Rectal smooth muscle tissue (tissue), 1 donor: ENCODE measurements at regions not wholly inside any gene's neighbourhood (a gene's known extent, or its start where the extent isn't known, plus 50 kb on each side); places are given as distances from the start of the nearest gene placed in this dataset.
"Not testable (repeated sequence)": the region's sequence is repeated elsewhere in the genome, so short reads cannot be mapped to it uniquely, and the experiment has no call there.

Source experiments
- H3K27ac ChIP-seq: one replicate; pipeline ENCODE4 v1.7.0; 2013; ENCODE audit warnings: low read depth, low read length, inconsistent platforms
- H3K27me3 ChIP-seq: one replicate; pipeline ENCODE4 v1.7.0; 2013; ENCODE audit warnings: low read length; ENCODE audit not compliant: control insufficient read depth, insufficient read depth
- H3K36me3 ChIP-seq: one replicate; pipeline ENCODE4 v1.7.0; 2013; ENCODE audit warnings: low read length; ENCODE audit not compliant: control insufficient read depth, insufficient read depth
- H3K4me1 ChIP-seq: one replicate; pipeline ENCODE4 v1.7.0; 2013; ENCODE audit warnings: low read length; ENCODE audit not compliant: control insufficient read depth, insufficient read depth
- H3K4me3 ChIP-seq: one replicate; pipeline ENCODE4 v1.7.0; 2013; ENCODE audit warnings: low read length
- H3K9ac ChIP-seq: one replicate; pipeline ENCODE4 v1.7.0; 2013; ENCODE audit warnings: low read length

DNA sequence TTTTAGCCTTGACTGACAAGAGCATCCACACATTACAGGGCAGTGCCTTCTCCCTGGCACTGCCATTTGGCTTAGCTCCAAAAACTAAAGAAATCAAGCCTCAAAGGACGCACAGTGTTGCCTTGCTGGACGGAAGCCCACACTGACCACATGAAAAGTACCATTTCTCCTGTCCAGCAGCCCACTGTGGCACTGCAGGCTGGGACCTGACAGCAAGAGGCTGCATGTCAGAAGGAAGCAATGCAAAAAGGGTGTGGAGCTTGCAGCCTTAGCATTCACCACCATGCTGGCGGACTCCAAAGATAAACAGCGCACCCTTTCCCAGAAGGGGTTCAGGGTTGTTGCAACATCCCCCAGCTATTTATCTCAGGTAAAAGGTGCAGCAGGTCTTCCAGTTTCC lies 109.3 kb upstream of the BMAL1 start:
- Histone ChIP-seq H3K27ac (no peak overlapping the region), H3K9ac (no peak overlapping the region), H3K27me3 (no peaks in the 10 kb centered on the region), H3K36me3 (no peaks in the 10 kb centered on the region), H3K4me1 (no peaks in the 10 kb centered on the region), H3K4me3 (no peak overlapping the region)

GRCh38 chr11:13169709-13170108 lies 107.9 kb upstream of the BMAL1 start:
- no peak overlapping the region for H3K9ac ChIP-seq
- H3K27me3 ChIP-seq: no peaks in the 10 kb centered on the region
- H3K36me3 ChIP-seq: no peaks in the 10 kb centered on the region
- H3K4me3 ChIP-seq: no peak overlapping the region
- no peaks in the 10 kb centered on the region for H3K4me1 ChIP-seq
- H3K27ac ChIP-seq: no peak overlapping the region

- H3K4me3 ChIP-seq: no peak overlapping the region
- no peaks in the 10 kb centered on the region for H3K27me3 ChIP-seq
- no peaks in the 10 kb centered on the region for H3K36me3 ChIP-seq
- no peak overlapping the region for H3K9ac ChIP-seq
- H3K4me1 ChIP-seq: no peaks in the 10 kb centered on the region
- no peak overlapping the region for H3K27ac ChIP-seq
Measured at GRCh38 chr11:13174090-13174489, 103.5 kb upstream of the BMAL1 start.

DNA sequence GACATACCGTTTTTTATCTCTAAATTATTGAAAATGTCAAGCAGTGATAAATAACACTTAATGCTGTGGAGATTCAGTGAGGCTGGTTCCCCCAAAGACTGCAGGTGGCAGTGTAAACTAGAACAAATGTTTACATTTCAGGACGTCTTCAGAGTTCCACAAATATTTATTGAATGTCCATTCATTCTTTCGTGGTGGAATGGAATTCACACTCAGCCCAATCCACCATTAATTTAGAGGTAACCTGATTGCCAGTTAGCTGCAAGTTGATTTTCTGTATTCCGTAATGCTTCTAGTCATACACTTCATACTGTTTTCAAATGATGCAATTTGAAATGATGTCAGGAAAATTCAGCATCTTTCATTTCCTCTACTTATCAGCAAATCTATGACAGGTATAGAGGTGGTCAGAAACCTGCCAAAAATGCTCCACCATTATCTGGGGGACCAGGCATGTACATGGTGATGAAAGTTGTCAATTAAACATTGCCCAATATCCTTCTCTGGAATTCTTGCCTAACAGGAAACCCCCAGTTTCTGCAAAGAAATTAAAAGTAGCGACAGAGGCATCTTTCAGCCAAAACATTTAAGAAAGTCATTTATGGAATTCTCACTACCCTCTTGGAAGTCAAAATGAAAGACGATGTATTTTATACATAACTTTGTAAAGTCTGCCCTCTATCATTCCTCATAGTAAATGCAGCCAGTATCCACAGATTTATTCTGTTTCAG lies 94.3 kb upstream of the BMAL1 start:
- Histone ChIP-seq H3K27me3 (no peaks in the 10 kb centered on the region), H3K9ac (no peak overlapping the region), H3K4me1 (peaks cover 5% of the 10 kb centered on the region), H3K27ac (no peak overlapping the region), H3K4me3 (peak overlapping the region; percentile 18), H3K36me3 (no peaks in the 10 kb centered on the region)

DNA sequence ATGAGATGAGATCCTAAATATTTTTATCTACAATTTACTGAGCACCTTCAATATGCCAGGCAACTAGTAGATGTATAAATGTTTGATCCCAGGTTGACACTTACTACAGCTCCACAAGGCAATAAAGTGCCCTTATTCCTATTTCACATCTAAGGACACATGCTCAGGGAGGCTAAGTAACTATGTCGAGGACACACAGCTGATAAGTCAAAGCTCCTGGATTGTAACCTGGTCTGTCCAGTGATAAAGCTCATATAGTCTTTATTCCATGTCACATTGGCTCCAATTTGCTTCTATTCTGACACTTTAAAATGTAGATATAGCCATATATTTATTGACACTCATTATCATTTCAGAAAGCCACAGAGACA lies 93.8 kb upstream of the BMAL1 start:
- Histone ChIP-seq H3K27ac (no peak overlapping the region), H3K4me1 (peaks cover 5% of the 10 kb centered on the region), H3K9ac (no peak overlapping the region)

GRCh38 chr11:13184295-13184794 lies 93.2 kb upstream of the BMAL1 start:
- no peaks in the 10 kb centered on the region for H3K27me3 ChIP-seq
- no peaks in the 10 kb centered on the region for H3K36me3 ChIP-seq
- H3K4me1 ChIP-seq: peaks cover 5% of the 10 kb centered on the region
- no peak overlapping the region for H3K9ac ChIP-seq
- H3K4me3 ChIP-seq: no peak overlapping the region
- no peak overlapping the region for H3K27ac ChIP-seq

More for the DNA sequence above, 93.8 kb upstream of the BMAL1 start:
- no peaks in the 10 kb centered on the region for H3K36me3 ChIP-seq
- H3K27me3 ChIP-seq: no peaks in the 10 kb centered on the region
- H3K4me3 ChIP-seq: no peak overlapping the region

GRCh38 chr11:13188179-13188578 lies 89.4 kb upstream of the BMAL1 start:
- no peak overlapping the region for H3K4me3 ChIP-seq
- H3K27me3 ChIP-seq: no peaks in the 10 kb centered on the region
- no peaks in the 10 kb centered on the region for H3K36me3 ChIP-seq
- H3K9ac ChIP-seq: no peak overlapping the region
- H3K27ac ChIP-seq: no peak overlapping the region
- H3K4me1 ChIP-seq: peaks cover 3% of the 10 kb centered on the region

DNA sequence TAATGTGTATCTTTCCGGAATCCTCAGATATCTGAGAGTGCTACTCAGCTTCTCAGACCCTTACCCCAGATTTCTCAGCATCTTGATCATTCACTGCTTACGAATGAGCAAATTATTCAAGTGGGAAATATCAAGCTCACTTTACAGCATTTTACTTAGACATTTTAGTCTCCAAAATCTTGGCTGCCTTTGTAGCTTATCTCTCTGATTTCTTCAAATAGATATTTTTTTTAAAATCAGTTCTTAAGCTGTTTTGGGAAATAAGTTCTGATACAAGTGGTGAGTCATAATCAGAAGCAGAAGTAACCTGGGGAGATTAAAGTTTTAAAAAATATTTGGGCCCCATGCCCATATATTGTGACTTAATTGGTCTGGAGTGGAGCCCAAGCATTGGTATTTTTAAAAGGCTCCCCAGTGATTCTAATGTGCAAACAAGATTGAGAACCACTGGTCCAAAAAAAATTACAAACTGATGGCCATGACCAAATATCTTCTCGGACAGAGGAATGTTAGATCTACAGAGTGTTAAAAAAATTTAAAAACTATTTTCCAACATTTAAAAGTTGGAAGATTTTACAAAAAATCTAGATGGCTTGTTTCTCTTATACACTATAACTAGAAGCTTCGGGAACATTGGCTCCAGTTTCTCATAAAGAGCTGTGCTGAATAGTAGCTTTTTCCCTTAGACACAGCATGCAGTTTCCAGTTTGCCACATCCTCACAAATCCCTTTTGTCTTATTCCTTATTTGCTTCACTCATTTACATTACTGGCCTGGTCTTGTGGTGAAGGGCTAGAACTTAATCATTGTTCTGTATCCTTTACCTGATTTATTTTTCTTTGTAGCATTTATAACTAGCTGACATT lies 87.8 kb upstream of the BMAL1 start:
- no peaks in the 10 kb centered on the region for H3K4me1 ChIP-seq
- no peak overlapping the region for H3K9ac ChIP-seq
- H3K36me3 ChIP-seq: no peaks in the 10 kb centered on the region
- H3K27ac ChIP-seq: no peak overlapping the region
- no peaks in the 10 kb centered on the region for H3K27me3 ChIP-seq
- H3K4me3 ChIP-seq: no peak overlapping the region

DNA sequence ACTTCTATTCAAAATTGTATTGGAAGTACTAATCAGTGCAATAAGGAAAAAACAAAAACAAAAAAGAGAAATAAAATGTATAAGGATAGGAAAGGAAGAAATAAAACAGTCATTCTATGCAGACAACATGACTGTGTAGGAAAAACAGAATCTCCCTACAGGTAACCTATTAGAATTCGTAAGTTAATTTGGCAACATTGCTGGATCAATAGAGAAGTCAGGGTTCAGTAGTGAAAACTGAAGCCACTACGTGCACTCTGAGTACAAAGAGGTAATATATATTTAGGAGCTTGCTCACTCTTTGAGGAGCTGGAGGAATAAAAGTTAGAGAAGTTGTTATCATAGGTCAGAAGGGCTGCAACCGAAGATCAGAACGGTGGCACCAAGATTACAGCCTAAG lies 84.0 kb upstream of the BMAL1 start:
- no peaks in the 10 kb centered on the region for H3K4me1 ChIP-seq
- no peak overlapping the region for H3K9ac ChIP-seq
- H3K27ac ChIP-seq: no peak overlapping the region
- H3K27me3 ChIP-seq: no peaks in the 10 kb centered on the region
- H3K36me3 ChIP-seq: no peaks in the 10 kb centered on the region
- no peak overlapping the region for H3K4me3 ChIP-seq

GRCh38 chr11:13197374-13197773 lies 80.2 kb upstream of the BMAL1 start:
- not testable (repeated sequence) for H3K27me3 ChIP-seq, H3K27ac ChIP-seq, H3K36me3 ChIP-seq, H3K4me1 ChIP-seq, H3K9ac ChIP-seq, H3K4me3 ChIP-seq

- Histone ChIP-seq H3K36me3 (no peaks in the 10 kb centered on the region), H3K27me3 (no peaks in the 10 kb centered on the region), H3K9ac (no peak overlapping the region), H3K4me1 (no peaks in the 10 kb centered on the region), H3K27ac (no peak overlapping the region), H3K4me3 (no peak overlapping the region)
Measured at GRCh38 chr11:13205486-13205885, 72.1 kb upstream of the BMAL1 start.

GRCh38 chr11:13206086-13206640 lies 71.4 kb upstream of the BMAL1 start:
- no peaks in the 10 kb centered on the region for H3K27me3 ChIP-seq
- H3K9ac ChIP-seq: no peak overlapping the region
- no peak overlapping the region for H3K27ac ChIP-seq
- no peaks in the 10 kb centered on the region for H3K36me3 ChIP-seq
- H3K4me1 ChIP-seq: no peaks in the 10 kb centered on the region
- no peak overlapping the region for H3K4me3 ChIP-seq
